ENCODE measurements at regions not wholly inside any gene's neighbourhood (a gene's known extent, or its start where the extent isn't known, plus 50 kb on each side); places are given as distances from the start of the nearest gene placed in this dataset.

GRCh38 chr2:208827549-208828221 is 421.1 kb downstream of the PTH2R start:
- no peak for TF ChIP-seq POLR2A (IDR thresholded peaks at IDR 0.05; ENCODE audit: extremely low read depth, insufficient read length)
- no peak for TF ChIP-seq CTCF (IDR thresholded peaks at IDR 0.05; ENCODE audit: low read depth, low read length)

All from NB4 (cell line).